Kidney tubule cell (primary cell): ENCODE measurements at regions not wholly inside any gene's neighbourhood (a gene's known extent, or its start where the extent isn't known, plus 50 kb on each side); places are given as distances from the start of the nearest gene placed in this dataset.
"Not testable (repeated sequence)": the region's sequence is repeated elsewhere in the genome, so short reads cannot be mapped to it uniquely, and the experiment has no call there.

Experiments used
- DNase-seq: peaks from one replicate; pipeline ENCODE4 v3.0.0-alpha.2; 2018; ENCODE audit warnings: low spot score

DNA sequence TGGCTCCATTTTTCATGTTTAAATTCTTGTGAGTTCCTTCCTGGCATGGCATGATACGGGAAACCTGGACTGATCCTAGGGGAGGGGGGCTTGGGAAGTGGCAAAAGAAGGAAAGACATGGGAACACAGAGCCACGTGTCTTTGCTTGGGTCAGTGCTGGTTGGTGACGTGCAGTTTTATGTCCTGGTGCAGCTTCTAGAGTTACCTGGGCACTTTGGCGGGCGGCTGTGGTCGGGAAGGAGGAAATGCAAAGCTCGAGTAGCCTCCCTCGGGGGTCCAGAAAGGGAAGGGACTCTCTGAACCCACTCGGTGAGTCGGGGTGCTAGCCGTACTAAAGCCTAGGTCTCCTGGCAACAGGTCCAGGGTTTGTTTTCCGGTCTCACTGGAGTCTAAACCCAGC lies 94.6 kb downstream of the APOB start:
- DNase-seq, result no peak

DNA sequence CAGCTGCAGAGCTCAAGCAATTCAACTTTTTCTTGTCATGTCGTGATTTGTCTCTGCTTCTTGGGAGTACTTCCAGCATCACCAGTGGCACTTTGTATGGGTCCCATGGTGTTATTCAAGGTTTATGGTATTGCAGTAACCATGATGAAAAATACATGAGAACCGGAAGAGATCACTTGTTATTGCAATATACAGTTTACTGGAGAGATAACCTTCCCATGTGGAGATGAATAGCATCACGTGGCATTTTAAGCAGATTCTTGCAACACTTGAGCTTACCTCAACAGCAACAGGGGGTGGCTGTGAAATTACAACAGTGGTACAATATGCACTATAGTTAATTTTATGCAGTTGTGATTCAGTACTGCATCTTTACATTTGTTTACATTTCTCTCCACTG lies 97.4 kb downstream of the APOB start:
- DNase-seq, result no peak

DNA sequence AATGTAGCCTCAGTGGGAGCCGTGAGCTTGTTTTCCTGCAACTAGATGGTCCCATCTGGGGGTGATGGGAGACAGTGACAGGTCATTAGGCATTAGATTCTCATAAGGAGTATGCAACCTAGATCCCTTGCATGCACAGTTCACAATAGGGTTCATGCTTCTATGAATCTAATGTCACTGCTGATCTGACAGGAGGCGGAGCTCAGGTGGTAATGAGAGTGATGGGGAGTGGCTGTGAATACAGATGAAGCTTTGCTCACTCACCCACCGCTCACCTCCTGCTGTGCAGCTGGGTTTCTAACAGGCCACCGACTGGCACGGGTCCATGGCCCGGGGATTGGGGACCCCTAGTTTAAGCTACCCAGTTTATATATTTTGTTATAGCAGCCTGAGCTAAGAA lies 100.2 kb downstream of the APOB start:
- DNase-seq, result not testable (repeated sequence)

DNA sequence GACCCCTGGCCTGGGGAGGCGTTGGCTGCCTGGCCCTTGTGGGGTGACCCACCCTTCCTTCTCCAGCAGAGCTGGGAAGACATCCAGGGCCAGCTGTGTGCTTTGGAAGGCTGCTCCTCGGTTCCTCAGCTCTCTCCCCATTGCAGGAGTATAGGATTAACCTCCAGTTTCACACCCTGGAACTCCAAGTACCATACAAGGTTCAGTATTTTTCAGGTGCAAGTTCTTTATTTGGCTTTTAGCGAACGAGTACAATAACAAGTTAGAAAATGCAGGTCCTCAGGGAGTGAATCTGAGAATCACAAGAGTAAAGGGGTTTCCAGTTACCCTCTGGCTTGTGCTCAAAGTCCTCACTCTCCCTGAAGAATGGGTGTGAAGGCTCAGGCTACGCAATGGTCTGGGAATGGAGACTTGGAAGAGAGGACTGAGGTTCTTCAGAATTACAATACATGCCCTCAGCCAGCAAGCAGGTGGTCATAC lies 101.2 kb downstream of the APOB start:
- DNase-seq, result no peak

DNA sequence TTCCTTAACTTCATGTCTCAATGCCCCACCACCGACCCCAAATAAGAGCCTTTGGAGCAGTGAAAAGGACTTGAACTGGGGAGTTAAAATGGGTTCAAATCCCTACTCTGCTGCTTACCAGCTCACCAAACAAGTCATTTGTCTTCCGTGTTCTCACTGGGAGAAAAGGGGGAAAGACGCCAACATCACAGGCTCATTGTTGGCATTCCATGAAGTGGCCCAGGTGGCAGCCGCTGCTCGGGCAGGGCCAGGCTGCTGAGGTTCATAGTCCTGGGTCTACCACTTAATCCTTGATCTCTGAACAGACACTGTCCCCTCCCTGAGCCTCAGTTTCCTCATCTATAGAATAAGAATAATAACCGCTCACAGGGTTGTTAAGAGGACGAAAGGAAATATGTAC lies 103.0 kb downstream of the APOB start:
- DNase-seq, result no peak

DNA sequence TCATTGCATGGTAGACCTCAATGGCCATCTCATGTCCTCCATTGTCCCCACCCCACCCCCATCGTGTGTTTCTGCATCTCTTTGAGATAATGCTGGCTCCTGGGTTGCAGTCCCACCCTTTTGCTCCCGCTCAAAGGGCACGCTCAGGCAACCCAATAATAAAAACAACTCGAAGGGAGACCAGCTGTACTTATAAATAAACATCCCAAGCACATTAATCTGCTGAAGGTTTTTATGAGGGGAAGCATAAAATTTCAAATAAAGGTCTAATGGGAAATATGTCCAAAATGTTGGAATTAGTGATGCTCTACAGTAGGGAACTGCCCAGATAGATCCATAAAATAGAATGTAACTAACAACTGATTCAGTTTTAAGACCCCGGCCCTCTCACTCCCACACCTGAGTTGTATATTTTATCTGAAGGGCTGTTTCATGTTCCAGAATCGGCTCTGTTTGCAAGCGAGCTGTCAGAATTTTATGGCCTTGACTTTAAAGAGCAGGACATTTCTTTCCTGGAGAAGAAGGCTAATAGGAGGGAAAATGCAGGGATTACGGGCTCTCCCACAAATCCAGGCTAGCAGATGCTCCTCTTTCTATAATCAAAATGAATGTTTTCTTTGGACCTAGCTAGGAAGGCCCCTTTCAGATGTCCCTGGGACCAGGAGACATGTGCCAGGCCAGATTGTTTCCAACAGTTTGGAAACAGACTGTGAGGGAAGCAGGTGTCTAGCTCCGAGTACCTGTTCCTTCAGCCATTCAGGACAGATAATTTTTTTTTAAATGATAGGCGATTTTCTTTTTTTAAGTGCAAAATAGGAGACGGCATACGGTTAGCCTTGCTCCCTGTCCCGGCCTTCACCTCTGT lies 103.7 kb downstream of the APOB start:
- DNase-seq, result no peak

DNA sequence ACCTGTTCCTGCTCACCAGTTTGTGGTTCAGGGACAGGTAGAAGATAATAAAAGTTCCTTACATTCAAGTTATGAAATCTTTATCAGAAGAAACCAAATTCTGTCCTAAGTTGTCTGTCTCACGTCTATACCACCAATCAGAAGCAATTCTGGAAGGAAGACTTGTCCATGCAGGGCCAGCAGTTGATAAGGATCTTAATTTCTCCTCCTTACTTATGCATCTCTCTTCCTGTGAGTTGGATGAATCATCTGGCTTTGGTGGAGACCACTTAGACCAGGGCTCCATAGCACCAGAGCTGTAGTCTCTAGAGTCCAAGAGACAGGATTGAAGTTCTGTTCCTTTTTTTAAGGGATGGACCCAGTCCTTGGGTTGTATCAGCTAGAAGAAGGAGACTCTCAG lies 106.5 kb downstream of the APOB start:
- no peak for DNase-seq

DNA sequence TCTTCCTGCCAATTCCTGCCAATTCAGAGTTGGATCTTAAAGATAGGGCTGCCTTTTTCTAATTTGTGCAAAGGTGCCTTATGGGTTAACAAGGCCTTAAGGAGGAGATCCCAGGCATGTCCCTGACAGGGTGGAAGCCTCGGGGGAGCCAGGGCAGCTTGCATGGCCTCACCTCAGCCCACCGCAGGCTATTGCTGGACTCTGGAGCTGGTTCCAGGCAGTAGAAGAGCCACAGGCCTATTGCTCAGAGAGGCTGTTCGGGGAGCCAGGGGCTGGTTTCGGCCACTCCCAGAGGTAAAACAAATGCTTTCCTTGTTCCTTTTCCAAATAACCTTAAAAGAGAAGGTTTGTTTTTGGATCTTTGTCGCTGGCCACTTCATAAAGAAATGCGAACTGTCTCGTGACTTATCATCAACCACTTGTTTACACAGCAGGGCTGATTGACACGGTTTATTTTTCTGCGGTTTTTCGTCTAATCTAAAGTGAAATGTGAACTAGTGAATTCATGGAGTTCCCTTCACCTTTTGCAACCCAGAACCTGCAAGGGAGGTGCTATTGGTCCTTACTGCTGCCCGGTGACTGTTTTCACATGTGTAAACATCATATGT lies 108.6 kb downstream of the APOB start:
- no peak for DNase-seq

DNA sequence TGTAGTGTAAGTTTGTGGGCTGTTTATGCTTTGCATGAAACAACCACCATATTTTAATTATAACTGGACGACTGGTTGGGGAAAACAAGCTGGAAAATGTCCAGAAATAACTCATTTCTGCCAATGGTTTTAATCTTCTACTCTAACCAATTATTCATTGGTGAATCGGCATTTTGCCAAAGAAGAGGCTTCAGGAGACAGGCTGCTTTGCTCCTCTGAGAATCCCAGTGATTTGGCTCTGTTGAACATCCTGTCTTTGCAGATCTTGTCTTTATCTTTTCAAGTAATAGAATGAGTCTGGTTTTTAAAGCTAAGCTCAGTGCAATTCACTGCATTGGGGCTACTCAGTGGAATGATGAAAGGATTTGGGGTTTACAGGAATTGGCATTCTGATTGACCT lies 109.6 kb downstream of the APOB start:
- DNase-seq, result no peak

DNA sequence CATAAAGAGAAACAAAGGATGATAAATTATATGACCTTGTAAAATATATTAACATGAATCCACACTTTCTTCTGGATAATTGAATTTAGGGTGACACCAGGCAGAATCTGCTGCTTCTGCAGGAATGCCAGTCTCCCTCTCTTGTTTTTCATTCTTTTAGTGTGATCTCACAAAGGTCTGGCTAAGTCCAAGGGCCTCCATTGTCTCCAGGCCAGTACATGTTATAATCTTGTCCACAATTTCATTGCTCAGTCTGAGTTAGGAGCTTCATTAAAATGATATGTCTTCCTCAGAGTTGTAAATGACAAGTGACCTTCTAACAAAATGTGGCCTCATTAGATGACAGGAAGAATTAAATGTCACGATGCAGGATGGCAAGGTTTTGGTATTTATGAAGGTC lies 110.2 kb downstream of the APOB start:
- DNase-seq, result no peak

DNA sequence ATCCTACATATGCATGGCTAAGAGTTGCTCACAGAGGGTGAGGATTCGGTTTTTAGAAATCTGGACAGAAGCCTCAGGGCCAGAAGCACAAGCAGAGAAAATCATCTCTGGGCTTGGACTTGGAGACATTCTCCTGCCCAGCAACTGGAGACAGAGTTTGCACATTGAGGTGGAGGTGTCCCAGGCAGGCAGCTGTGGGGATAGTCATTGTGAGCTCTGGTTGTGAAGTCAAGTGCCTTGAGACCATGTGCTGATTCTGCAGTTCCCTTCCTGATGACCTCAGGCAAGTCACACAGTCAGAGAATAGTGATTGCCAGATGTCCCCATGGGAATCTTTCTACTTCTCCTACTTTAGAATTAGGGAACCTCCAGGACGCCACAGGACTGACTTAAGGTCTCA lies 108.4 kb upstream of the LDAH start:
- DNase-seq, result peak; percentile 28

DNA sequence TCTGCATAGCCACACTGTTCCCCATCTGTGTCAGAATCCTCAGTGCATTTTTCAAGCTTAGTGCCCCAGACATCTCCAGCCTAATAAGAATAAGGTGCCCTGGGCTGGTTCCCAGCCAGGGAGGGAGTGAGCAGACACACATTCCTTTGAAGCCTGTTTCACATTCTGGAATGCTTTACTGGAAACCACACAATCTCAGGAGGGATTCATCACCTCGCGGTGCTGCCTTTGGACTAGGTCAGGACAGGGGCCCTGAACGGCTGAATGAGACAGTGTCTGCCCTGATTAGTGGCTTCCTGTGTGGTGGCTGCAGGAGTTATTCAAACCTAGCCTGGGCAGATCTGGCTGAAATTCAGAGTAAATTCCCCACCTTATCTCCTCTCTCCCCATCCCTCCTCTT lies 108.0 kb upstream of the LDAH start:
- peak; percentile 90 for DNase-seq

DNA sequence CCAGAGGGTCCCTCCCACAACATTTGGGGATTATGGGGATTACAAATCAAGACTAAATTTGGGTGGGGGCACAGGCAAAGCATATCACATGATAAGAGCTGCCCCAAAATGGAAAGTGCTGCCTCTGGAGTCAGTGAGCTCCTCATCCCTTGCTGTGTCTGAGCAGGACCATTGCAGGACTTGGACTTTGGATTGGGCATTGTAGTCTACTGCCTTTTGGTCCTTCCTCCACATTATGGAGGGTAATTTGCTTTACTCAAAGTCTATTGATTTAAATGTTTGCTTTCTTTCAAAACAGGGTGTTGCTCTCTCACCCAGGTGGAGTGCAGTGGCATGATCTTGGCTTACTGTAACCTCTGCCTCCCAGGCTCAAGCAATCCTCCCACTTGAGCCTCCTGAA lies 106.8 kb upstream of the LDAH start:
- DNase-seq, result no peak

DNA sequence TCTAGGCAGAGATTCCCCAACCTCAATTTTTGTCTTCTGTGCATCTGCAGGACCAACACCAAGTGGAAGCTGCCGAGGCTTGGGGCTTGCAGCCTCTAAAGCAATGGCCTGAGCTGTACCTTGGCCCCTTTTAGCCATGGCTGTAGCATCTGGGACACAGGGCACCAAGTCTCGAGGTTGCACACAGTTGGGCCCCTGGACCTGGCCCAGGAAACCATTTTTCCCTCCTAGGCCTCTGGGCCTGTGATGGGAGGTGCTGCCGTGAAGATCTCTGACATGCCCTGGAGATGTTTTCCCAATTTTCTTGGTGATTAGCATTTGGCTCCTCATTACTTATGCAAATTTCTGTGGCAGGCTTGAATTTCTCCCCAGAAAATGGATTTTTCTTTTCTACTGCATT lies 105.7 kb upstream of the LDAH start:
- DNase-seq, result no peak

DNA sequence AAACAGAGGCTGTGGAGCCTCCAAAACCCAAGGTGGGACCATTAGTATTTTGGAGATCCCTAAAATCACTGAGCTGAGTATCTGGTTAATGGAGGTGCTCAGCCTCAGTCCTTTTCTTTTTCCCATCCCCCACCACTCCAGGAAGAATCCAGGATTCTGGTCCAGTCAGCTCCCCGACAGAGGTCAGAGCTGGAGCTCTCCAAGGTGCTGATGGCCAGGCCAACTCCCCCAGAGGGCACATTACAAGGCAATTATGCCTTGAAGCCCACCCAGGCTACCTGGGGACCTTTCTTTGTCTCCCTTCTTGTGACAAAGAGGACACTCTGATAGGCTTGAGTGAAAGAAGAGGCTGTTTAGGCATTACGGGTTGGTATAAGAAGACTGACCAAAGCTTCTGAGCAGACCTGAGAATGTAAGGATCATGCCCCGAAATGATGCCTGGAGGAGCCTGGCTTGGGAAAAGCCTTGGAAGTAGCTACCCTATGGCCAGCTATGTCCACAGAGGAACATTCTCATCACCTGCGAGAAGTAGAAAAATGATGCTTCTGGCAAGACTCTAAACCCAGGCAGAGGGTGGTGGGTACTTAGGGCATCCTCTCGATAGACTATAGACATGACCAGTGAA lies 102.5 kb upstream of the LDAH start:
- peak; percentile 9 for DNase-seq

DNA sequence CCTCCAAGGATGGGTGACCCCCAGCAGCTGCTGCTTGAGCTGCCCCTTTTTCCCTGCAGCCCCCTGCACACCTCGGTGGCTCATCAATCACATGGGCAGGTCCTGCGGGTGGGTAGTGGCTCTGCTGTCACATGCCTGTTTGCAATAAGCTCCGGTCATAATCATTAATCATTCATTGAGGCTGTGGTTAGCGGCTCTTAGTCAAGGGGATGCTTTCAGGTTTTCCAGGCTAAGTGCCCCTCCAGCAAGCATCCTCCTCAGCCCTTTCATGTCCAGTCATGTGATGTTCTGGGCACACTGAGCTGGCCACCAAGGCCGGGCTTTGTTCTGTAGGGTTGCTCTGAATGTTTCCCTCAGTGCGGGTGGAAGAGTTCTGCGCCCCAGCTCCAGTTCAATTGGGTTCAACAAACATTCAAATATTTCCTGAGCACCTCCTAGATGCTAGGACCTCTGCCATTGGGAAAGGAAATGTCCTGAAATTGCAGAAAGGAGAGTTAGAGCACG lies 96.4 kb upstream of the LDAH start:
- peak; percentile 67 for DNase-seq

DNA sequence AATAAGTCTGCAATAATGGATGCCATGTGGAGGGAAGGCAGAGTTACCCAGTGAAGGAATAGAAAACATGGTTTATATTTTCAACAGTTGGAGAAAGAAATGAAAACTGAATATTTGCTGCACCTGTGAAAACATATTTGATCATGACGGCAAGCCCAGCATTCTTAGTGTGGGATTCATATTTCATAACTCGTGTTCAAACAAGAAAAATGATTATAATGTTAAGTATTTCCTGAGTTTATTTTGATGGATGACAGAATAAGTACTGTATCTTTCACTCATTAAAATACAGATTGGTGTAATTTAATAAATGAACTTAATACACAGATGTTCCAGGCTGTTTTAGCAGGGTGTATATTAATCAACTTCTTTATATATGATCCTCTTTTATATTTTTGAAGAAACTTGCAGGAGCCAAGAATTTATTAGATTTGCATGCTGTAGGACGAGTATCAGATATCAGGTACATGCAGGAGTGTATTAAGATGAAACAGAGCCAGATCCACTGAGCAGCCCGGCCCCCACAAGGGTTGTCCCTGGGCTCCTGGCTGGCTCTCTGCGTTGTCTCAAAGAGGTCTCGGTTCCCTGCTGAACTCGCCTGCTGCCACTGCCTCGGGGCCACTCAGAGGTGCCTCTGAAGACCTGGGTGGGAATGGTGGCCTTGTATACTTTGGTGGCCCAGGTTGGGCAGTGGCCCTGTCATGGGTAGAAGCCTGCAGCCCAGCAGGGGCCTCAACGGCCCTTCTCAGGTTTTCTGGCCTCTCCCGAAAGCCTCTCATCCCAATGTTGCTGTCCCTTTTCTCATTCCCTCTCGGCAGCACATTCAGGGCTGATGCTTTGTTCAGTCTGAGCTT lies 95.0 kb upstream of the LDAH start:
- DNase-seq, result no peak

DNA sequence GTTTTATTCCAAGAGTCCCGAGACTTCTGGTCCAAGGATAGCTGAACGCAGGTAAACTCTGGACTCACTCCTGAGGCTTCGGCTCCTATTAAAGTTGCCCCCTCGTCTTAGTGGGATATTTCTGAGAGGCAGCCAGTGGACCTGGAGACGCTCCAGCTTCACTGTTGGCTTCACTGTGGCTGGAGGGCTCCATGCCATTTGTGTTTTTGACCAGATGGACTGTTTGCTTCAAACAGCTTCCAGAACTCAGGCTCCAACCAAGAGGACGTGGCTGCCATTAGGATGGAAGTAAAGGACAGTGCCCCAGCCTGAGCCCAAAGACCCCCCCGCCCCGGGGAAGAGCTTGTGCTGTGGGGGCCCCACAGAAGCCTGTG lies 94.4 kb upstream of the LDAH start:
- no peak for DNase-seq

DNA sequence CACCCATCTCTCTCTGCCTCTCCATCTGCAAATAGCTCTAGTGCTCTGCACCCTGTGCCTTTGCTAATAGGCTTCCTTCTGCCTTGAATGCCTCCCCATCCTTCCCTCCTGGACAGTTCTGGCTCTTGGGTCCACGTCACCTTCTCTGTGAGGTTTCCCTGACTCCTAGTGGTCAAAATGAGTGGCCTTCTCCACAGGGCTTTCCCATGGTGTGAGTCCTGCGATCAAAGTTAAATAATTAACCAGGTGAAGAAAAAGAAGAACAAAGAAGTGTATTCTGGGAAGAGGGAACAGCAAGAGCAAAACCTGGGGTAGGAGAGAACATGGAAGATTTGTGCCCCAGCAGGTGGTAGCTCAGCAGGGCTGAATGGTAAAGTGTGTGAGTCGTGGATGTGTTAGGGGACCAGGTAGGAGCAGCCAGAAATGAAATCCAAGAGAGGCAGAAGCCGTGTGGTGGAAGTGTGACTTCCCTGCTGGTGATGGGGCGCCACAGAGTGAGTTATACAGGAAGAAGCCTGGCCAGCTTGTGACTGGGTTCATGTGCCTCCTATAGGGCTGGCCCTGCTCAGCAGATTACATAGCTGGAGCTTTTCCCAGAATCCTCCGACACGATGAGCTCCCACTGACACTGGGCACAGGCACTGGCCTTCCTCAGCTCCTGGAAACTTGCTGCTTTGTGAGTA lies 93.8 kb upstream of the LDAH start:
- peak; percentile 84 for DNase-seq

DNA sequence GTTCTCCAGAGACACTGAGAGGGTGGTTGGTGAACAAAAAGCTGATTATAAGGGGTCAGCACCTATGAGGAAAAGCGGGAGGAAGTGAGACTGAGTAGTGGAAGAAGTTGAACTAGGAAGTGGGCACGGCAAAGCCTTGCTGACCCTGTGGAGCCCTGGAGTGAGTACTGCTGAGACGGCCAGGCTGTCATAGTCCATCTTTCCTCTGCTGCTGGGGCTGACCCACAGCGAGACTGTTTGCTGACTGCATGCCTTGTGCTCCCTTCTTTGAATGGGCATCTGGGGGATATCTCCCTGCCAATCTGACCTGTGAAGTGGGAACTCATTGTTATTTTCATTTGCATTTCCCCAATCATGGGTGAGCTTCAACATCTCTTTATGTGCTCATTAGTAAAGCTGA lies 92.4 kb upstream of the LDAH start:
- DNase-seq, result no peak

DNA sequence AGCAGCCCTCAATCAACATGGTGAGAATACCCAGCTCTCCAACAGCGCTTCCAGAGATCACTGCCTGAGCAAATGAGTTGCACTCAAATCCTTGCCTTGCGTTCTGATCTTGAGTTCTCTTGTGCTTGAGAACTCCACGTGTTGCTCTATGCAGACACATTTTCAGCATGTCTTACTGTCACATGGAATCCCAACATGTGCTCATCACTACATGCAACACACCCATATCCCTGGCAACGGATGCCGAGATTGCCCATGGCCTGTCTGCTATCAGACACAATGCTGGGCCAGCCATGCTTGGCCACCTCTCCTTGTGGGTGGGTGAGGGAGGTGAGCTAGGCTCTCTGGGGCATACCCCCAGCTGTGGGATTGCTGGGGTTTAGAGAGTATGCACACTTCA lies 91.9 kb upstream of the LDAH start:
- no peak for DNase-seq

DNA sequence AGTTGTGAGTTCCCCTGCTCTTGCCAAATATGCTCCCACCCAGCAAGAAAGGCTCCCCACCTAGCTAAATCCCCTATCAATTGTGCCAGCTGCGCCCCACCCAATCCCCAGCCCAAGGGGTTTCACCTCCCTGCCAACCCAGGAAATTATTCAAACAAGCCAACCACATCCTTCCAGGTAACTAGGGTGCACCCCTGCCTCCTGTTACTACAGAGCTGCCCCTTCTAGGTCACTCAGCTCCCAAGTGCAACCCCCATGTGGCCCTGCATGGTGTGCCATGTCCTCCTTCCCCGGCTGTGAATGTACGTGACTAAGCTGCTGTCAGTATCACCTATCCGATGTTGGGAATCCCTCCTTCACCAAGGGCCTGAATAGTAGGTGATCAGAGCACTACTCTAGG lies 91.2 kb upstream of the LDAH start:
- no peak for DNase-seq
